HG03457 (cell line): ENCODE measurements at regions not wholly inside any gene's neighbourhood (a gene's known extent, or its start where the extent isn't known, plus 50 kb on each side); places are given as distances from the start of the nearest gene placed in this dataset.

Source experiments
- ATAC-seq: cut with Tn5 transposase; IDR thresholded peaks from one replicate; pipeline ENCODE4 v1.9.1; 2021; ENCODE audit warnings: moderate number of reproducible peaks; ENCODE audit not compliant: unreplicated experiment

GRCh38 chr5:74138721-74139120 lies 501.8 kb downstream of the ENC1 start:
- no peak for ATAC-seq

- ATAC-seq = no peak
These were observed 504.2 kb downstream of the ENC1 start for GRCh38 chr5:74136276-74136825.

GRCh38 chr5:74135033-74135432 lies 505.5 kb downstream of the ENC1 start:
- no peak for ATAC-seq

GRCh38 chr5:74132485-74132884 lies 506.5 kb downstream of the ARHGEF28 start:
- ATAC-seq = no peak

- ATAC-seq = no peak
These were observed 505.3 kb downstream of the ARHGEF28 start for GRCh38 chr5:74131250-74131649.

GRCh38 chr5:74130155-74130897 lies 504.3 kb downstream of the ARHGEF28 start:
- no peak for ATAC-seq

- no peak for ATAC-seq
These were observed 501.7 kb downstream of the ARHGEF28 start for GRCh38 chr5:74127381-74128320.

- no peak for ATAC-seq
These were observed 500.3 kb downstream of the ARHGEF28 start for GRCh38 chr5:74126294-74126693.

- no peak for ATAC-seq
These were observed 498.8 kb downstream of the ARHGEF28 start for GRCh38 chr5:74124826-74125225.

- ATAC-seq = no peak
These were observed 497.9 kb downstream of the ARHGEF28 start for GRCh38 chr5:74123929-74124328.

GRCh38 chr5:74122979-74123590 lies 497.1 kb downstream of the ARHGEF28 start:
- no peak for ATAC-seq

- ATAC-seq = no peak
These were observed 496.2 kb downstream of the ARHGEF28 start for GRCh38 chr5:74122175-74122574.

GRCh38 chr5:74120585-74120984 lies 494.6 kb downstream of the ARHGEF28 start:
- no peak for ATAC-seq

- no peak for ATAC-seq
These were observed 492.1 kb downstream of the ARHGEF28 start for GRCh38 chr5:74118071-74118470.

- ATAC-seq = no peak
These were observed 491.0 kb downstream of the ARHGEF28 start for GRCh38 chr5:74116984-74117383.

GRCh38 chr5:74116266-74116665 lies 490.3 kb downstream of the ARHGEF28 start:
- ATAC-seq = no peak

- no peak for ATAC-seq
These were observed 487.9 kb downstream of the ARHGEF28 start for GRCh38 chr5:74113927-74114326.

GRCh38 chr5:74113196-74113540 lies 487.2 kb downstream of the ARHGEF28 start:
- ATAC-seq = no peak

- no peak for ATAC-seq
These were observed 486.6 kb downstream of the ARHGEF28 start for GRCh38 chr5:74112372-74113195.

GRCh38 chr5:74111764-74112163 lies 485.8 kb downstream of the ARHGEF28 start:
- ATAC-seq = no peak
